Stimulated activated naive CD4-positive, alpha-beta T cell treated with Interleukin-2 at 50 U/mL for 16 hours (primary cell): ENCODE measurements at regions not wholly inside any gene's neighbourhood (a gene's known extent, or its start where the extent isn't known, plus 50 kb on each side); places are given as distances from the start of the nearest gene placed in this dataset.

ENCODE experiments used
- DNase-seq: peaks from one replicate; lab custom pipeline; 2025; lab: John Stamatoyannopoulos, UW

DNA sequence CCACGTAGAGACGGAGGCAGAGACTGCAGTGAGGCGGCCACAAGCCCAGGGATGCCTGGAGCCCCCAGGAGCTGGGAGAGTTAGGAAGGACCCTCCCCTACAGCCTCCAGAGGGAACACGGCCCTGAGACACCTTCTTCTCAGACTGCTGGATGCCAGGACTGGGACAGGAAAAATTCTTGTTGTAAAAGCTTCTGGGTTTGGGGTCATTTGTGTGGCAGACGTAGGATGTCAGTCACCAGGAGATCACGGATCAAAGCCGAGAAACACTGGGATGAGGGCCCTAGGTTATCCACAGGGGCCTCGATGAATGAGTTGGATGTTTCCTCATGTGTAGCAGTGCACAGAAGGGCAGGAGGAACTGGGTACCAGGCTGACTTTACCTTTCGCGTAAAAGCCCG is 163.7 kb downstream of the SHOX start:
- no peak for DNase-seq

DNA sequence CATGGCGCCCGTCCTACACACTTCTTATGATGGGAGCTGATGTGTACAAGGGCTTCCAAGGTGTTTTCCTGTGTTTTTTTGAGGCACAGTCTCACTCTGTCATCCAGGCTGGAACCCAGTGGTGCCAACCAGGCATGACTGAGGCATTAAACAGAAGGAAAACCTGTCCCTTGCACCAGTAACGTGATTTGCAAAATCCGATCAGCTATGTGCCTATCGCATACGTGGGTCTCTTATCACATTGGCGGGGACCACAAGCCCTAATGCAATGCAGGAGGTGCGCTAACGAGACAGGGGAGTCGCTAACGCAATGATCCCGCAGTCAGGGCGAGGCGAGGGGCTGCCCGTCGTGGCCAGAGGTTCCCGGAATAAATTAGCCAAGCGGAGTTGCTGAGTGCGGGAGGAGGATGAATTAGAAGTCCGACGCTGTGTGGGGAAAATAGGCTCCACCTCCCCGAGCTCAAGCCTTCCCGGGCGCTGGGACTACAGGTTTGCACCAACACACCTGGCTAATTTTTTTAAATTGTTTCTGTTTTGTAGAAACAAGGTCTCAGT is 162.7 kb downstream of the SHOX start:
- DNase-seq, result no peak

DNA sequence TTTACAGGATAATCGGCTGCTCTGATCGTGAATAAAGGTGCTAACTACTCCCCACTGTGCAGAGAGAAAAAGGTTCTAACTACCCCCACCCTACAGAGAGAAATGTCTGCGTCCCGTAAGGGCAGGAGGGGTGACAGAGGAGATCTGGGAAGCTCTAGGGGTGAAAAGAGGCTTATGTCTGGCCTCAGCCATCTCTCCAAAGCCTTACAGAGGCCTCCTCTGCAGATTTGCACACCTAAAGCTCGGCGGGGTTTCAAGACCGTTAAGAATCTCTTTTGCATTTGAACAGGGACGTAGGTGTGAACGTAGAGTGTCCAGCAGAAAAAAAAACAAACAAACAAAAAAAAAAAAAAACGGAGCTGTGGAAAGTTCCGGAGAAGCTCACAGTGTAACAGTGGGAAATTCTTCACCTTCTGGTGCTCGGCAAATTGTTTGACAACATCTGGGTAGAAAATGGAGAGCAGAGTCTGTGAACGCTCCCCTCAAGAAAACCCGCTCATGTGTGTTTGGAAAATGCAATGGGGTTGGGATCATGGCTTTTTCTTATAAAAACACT is 161.0 kb downstream of the SHOX start:
- DNase-seq, result no peak

DNA sequence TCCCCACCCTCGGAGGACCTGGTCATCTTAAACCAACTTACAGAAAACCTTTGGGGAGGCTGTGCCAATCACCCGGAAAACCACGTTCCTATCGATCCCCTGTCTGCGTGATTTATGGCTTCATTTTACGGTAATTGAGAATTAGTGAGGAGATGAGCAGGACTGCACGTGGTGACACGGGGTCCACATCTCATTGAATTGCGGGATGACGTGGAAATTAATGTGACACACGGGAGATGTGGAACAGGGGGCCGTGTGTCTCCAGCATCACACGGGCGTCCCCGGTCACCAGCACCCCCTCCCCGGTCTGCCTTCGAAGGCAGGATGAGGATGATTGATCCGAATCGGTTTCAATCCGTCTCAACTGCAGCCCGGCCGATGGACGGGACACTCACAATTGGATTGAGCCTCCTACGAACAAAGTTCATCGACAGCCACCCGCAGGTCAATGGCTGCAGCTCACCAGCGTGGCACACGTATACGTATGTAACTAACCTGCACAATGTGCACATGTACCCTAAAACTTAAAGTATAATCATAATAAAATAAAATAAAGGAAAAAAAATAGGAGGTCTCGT is 160.3 kb downstream of the SHOX start:
- DNase-seq, result no peak

DNA sequence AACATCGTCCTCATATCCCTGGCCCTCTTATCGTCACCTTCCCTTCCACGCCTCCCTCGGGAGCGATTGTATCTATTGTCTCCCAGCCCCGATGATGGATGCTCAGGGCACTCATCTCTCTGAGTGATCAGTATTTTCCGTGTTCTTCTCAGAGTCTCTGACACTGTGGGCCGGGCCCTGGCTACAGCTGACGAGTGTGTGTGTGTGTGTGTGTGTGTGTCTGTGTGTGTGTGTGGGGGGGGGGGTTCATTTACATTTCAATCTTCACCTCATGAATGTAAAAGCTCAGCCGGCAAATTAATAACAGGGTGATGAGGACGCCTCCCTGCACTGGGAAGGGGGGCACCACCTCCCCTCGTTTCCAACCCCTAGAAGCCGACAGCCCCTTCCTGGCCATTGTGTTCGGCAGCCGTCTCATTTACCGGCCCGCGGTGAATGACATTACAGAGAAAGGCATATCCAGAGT is 159.5 kb downstream of the SHOX start:
- DNase-seq, result no peak

DNA sequence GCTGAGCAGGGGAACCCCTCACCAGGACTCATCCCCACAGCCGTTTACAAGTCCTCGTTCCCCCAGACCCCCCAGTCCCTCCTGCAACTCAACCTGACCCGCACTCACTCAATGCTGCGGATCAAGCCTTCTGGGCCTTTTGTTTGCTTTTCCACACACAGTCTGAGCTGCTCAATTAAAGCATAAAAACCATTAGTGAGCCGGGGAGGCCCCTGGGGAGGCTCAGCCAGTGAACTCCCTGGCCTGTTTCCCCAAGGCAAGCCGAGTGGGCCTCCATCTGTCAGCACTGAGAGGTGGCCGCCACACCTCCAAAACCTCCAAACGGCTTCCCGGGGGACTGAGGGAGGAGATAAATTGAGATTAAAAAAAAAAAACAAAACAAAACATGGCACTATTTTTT is 158.5 kb downstream of the SHOX start:
- DNase-seq, result no peak

DNA sequence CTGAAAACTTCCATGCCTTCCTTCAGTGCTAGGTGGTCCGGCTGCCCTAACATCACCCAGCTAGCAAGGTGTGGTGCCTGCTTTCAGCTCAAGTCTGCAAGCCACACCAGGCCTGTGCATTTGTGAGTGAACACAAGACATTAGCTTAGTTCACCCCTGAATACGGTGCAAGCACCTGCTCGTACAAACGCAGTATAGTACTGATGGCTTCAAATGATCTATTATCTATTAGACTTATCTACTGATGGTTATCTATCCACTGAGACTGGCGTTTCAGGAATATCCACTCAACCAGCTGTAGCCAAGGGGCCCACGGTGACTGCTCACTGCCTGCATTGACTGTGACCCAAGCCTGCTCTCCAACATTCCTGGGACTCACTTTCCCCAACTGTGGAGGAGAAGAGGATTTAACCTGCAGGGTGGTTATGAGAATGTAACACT is 155.9 kb downstream of the SHOX start:
- no peak for DNase-seq

GRCh38 chrX:784829-785228 is 154.2 kb downstream of the SHOX start:
- no peak for DNase-seq

GRCh38 chrX:781224-782204 is 150.9 kb downstream of the SHOX start:
- DNase-seq, result no peak

DNA sequence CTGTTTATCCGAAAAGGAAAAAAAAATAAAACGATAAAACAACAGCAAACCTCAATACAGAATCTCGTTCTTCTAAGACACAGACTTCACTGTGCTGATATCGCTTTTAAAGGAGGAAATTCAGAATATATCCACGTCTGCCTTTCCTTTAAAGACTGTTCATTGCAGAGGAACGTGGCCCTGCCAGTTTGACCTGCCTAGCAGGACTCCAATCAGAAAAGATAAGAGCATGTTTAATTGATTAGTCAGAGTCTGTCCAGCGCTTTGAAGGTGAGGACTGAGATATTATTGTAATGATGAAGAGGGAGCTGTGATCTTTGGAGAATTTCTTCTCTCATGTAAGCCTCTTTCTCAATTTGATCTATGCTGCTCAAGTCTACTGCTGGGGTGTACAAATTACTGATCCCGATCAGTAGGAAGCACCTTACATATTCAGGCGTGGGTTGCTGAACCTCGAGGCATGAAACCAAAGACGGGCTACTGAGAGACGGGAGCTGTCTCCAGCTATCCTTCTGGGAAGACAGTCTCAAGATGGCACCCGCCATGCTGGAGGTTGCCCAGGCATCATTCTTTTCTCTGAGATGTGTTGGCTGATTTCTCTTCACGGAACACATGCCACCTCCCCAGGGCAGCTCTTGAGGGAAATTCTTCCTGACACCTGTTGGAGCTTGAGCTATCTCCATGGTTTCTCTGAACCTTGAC is 146.1 kb downstream of the SHOX start:
- DNase-seq, result no peak

- DNase-seq, result no peak
Measured at GRCh38 chrX:776061-776460, 145.5 kb downstream of the SHOX start.

GRCh38 chrX:774536-774935 is 143.9 kb downstream of the SHOX start:
- no peak for DNase-seq

GRCh38 chrX:773292-774025 is 142.9 kb downstream of the SHOX start:
- no peak for DNase-seq

GRCh38 chrX:771536-771935 is 140.9 kb downstream of the SHOX start:
- no peak for DNase-seq

- DNase-seq, result no peak
Measured at GRCh38 chrX:769796-770195, 139.2 kb downstream of the SHOX start.

DNA sequence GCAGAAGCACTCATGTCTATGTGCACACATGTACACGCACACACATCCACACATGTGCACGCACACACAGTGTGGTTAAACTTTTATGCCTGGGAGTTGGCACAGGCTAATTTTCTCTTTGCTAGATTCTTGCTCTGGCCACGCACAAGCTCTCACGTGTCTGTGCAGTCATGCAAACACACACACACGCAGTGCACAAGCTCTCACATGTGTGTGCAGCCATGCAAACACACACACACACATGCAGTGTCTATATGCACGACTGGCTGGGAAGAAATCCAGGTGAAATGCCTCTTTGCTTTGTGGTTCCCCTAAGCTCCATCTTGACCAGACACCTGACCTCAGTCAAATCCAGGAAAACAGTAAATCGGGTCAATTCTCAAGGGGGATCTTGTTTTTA is 138.0 kb downstream of the SHOX start:
- no peak for DNase-seq

DNA sequence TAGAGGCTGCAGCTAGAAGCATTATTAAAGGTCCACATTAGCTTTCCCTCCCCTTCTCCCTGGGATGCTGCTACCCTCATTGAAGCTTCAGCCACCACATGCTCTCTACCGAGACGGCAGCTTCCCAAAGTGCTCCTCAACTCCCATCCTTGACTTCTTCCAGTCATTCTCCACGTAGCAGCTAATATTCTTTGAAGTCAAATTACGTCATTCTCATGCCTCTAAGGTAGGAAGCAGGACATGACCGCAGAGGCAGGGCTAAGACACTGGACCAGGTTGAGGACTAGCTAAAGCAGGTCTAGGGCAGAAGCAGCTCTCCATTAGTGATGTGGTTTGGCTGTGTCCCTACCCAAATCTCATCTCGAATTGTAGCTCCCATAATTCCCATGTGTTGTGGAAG is 128.3 kb downstream of the SHOX start:
- no peak for DNase-seq

DNA sequence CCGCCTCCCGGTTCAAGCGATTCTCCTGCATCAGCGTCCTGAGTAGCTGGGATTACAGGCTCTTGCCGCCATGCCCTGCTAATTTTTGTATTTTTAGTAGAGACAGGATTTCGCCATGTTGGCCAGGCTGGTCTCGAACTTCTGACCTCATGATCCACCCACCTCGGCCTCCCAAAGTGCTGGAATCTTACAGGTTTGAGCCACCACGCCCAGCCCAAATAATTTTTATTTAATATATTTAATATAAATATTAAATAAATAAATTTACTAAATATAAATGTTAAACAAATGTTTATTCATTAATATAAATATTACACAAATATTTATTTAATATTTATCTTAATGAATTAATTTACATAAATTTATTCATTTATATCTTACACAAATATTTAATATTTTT is 120.2 kb downstream of the SHOX start:
- DNase-seq, result no peak

DNA sequence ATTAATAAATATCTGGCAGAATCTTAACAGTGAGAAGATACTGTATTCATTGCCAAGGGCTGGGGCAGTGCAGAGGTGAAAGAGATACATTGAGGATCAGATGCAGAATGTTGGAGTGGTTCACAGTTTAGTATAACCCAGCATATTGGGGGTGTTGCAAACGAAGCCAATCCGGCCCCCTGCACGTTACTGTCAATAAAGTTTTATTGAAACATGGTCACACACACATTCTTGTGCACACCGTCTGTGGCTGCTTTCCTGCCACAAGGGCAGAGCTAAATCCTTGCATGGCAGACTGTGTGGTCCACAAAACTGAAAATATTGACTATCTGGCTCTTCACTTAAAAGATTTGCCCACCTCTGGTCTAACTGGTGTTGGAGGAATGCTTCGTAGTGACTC is 119.7 kb downstream of the SHOX start:
- DNase-seq, result no peak

DNA sequence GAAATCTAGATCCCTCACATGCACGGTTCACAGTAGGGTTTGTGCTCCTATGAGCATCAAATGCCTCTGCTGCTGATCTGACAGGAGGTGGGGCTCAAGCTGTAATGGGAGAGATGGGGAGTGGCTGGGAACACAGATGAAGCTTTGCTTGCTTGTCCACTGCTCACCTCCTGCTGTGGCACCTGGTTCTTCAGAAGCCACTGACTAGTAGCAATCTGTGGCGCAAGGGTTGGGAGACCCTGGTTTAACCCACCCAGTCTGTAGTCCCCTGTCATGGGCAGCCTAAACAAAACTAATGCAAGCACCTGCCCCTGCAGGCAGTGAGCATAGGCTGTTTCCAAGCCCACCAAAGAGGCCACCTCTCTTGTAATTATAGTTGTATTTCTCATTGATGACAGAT is 116.6 kb downstream of the SHOX start:
- no peak for DNase-seq

DNA sequence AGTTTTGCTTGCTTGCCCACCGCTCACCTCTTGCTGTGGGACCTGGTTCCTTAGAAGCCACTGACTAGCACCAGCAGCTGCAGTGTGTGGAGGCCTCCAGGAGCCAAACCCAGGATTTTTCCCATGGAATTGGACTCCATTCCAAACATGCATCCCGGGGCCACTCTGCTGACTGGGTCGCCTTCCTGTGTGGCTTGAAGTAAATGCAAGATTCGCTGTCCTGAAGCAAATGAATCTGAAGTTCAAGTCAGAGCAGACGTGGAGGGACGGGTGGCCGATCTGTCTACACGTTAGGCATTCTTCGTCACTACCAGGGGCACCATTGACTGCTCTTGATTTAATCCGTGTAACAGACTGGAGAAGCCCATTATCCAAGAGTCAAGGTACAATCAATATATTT is 109.0 kb downstream of the SHOX start:
- DNase-seq, result no peak
